GM18861 (cell line): ENCODE measurements at regions not wholly inside any gene's neighbourhood (a gene's known extent, or its start where the extent isn't known, plus 50 kb on each side); places are given as distances from the start of the nearest gene placed in this dataset.

Experiments
- ATAC-seq: cut with Tn5 transposase; IDR thresholded peaks from one replicate; pipeline ENCODE4 v1.9.1; 2021; ENCODE audit not compliant: unreplicated experiment

DNA sequence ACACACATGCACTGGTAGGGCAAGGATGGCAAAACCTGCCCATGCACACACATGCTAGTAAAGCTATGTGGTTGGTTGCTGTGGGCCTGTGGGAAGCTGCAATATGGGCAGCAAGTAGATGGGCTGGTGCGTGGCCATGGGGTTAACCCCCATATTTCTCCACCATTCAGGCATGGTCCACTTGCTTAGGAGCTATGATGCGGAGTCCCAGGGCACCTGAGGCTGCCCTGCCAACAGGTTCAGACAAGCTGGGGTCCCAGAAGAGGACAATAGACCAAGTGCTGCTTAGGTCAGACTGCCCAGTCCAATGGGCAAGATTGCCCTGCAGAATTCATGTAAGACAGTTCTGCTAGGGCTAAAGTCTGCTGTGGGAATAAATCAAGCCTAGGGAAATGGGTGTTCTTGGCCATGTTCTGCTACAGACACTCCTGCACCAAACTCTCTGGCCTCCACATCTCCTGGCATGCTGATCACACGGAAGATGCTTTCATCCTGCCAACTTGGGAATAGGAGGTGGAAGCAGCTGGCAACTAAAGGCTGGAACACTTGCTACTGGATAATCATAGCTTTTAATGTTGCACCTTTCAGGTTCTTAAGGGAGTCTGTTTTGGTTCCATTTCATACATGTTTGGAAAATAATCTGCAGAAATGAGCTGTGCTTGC lies 646.3 kb upstream of the SLITRK1 start:
- no peak for ATAC-seq

DNA sequence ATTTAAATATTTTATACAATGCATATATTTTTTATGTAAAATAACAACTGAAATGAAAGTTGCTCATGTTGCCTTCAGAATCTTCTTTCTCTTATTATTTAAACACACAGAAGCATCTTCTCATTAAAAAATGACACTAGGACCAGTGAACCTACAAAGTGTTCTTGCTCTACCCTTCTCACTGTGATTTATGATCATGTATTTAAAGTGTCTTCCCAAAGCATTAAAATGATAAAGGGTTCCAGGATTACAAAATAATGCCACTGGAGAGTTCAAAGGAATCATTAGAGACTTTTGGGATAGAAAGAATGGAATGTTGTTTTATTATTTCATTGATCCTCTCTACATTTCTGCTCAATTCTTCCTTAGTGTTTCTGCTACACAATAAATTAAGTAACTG lies 643.6 kb upstream of the SLITRK1 start:
- ATAC-seq = no peak

- no peak for ATAC-seq
Measured at GRCh38 chr13:84524586-84524985, 642.3 kb upstream of the SLITRK1 start.

GRCh38 chr13:84500016-84500415 lies 617.7 kb upstream of the SLITRK1 start:
- no peak for ATAC-seq

- no peak for ATAC-seq
Measured at GRCh38 chr13:84497613-84498012, 615.3 kb upstream of the SLITRK1 start.

DNA sequence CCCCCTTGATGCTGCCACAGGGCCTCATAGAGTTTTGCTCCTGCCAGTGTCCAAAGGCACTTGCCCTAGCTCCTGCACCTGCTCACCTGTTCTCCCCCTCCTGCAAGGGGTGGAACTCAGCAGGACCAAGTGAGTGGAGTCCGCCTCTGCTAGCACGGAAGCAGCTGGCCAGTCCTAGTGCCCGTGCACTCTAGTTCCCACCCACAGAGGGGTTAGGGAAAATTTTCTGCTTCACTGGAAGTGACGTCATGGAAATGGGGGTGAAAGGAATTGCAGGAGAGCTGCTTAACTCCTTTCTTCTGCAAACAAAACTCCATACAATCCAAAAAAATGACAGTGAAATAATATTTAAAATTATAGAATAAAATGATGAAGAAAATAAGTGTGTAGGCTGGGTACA lies 609.7 kb upstream of the SLITRK1 start:
- ATAC-seq = no peak

DNA sequence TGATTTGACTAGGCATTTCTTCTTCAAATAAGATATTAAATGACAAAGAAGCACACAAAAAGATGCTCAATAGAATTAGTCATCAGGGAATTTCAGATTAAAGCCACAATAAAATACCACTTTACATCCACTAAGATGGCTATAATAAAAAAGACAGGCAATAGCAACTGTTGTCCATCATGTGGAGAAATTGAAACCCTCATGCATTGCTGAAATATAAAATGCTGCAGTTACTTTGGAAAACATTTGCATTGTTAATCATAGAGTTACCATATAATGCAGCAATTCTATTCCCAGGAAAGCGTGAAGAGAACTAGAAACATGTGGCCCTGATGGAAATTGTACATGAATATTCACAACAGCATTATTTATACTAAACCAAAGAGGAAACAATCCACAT lies 605.5 kb upstream of the SLITRK1 start:
- ATAC-seq = no peak

GRCh38 chr13:84481958-84482357 lies 599.7 kb upstream of the SLITRK1 start:
- ATAC-seq = no peak

DNA sequence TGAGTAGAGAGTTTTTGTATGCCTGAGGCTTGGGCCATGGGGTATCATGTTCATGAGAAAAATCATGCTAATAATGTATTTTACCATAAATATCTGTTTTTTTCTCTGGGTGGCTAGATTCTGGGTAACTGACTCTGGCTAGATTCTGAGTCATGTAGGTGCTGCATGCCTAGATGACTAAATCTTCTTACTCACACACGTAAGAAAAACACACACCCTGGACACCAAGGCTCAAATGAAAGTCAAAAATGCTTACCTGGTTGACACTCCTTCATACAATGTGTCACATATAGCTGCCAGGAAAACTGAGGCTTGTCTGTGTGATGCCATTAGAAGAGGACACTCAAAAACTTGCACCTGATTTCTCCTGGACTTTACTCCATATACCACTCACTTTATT lies 597.4 kb upstream of the SLITRK1 start:
- no peak for ATAC-seq

GRCh38 chr13:84470528-84470927 lies 588.3 kb upstream of the SLITRK1 start:
- ATAC-seq = no peak

DNA sequence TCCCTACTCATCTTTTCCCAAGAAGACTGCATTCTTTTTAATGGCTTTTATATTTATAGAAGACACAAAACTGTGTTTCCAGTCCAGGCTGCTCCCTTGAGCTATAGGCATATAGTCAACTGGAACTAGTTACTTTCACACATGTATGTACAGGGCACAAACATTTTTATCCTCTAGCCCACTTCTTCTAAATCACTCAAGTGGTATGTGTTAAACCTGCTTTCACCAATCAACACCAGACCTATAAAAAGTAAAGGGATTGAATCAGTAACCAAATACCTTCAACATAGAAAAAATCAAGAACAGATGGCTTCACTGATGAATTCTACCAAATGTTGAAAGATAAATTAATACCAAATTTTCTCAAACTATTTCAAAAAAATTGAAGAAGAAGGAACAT lies 584.2 kb upstream of the SLITRK1 start:
- no peak for ATAC-seq

GRCh38 chr13:84460989-84461388 lies 578.7 kb upstream of the SLITRK1 start:
- no peak for ATAC-seq

GRCh38 chr13:84455143-84455905 lies 573.0 kb upstream of the SLITRK1 start:
- ATAC-seq = no peak

GRCh38 chr13:84447640-84447978 lies 565.3 kb upstream of the SLITRK1 start:
- ATAC-seq = no peak

- ATAC-seq = no peak
Measured at GRCh38 chr13:84446972-84447639, 564.8 kb upstream of the SLITRK1 start.

DNA sequence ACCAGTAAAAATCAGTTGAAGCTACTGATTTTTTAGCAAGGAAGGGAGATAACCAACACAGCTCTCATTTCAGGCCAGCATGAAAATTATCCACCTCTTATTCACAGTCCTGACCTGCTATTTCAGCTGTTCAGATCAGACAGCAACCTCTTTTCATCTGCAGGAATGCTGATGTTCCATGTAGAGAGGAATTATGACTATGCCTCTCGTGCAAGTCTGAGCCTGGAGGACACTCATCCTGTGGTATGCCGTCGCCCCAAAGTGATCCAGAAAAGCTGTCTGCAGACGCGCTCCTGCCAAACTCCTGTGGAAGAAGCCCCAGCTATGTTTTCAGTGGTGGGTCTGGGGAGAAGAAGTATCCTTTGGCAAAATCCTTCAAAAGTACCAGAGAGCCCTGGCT lies 563.5 kb upstream of the SLITRK1 start:
- no peak for ATAC-seq

- ATAC-seq = no peak
Measured at GRCh38 chr13:84443463-84443862, 561.2 kb upstream of the SLITRK1 start.

GRCh38 chr13:84439108-84439507 lies 556.8 kb upstream of the SLITRK1 start:
- no peak for ATAC-seq

DNA sequence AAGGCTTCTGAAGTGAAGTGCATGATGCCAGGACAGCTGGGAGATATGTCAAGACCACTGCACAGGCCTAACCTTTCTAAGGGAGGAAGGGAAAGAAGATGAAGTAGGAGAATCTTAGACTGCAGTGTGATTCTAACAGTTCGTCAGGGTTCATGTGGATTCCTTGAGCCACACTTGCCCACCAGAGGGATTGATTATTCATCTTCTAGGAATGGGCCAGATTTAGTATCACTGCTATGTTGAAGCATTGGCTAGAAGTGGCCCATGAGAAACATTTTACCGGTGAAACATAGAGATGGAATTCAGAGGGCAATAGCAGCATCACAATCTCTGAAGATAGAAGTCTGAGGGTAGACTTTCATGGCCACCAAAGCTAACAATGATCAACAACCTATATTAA lies 550.8 kb upstream of the SLITRK1 start:
- ATAC-seq = no peak

GRCh38 chr13:84431646-84432045 lies 549.4 kb upstream of the SLITRK1 start:
- no peak for ATAC-seq

DNA sequence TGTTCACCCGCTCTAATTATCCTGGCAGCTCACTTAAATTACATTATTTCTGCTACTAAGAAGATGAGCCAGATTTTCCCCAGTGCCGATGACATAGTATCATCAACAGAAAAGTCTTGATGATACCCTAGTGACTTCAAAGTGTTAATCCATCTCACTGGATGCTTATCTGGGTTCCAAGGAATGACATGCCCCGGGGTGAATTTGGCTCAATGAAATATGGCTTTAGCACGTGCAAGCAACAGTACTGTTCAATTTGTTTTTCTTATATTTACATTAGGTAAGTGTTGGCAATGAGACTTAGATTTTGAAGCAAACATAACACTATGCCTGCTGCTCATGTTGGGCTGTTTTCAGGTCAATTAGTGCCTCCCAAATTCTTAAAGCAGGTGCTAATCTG lies 548.2 kb upstream of the SLITRK1 start:
- no peak for ATAC-seq

DNA sequence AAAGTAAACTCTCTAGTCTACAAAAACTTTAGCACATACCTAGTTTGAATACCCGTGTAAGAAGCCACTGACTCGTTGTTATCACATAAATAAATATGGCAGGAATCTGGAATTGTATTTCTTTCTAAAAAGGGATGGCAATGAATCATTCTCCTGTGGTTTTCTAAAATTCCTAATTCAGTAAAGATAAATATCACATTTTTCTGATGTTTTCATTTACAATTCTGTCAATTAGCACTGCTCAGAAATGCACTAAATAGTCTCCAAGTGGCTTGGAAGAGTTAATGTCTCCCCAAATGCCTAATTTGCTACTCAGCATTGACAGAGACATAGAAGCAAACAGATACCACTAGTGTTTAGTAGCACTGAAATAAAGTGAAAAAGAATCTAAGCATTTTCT lies 547.7 kb upstream of the SLITRK1 start:
- no peak for ATAC-seq
